K562 (cell line): ENCODE measurements at regions not wholly inside any gene's neighbourhood (a gene's known extent, or its start where the extent isn't known, plus 50 kb on each side); places are given as distances from the start of the nearest gene placed in this dataset.

ENCODE experiments used
- ATAC-seq: fragments of 200-7000 bp; cut with Tn5 transposase; 3 replicates; pipeline ENCODE4 v1.9.1; 2020; ENCODE audit warnings: moderate library complexity
- BruUV-seq: library from RNA; stranded (reverse); fragments of 400-500 nt; replicated peaks from 2 replicates; lab custom pipeline; 2021; lab: Mats Ljungman, UMichigan
- CTCF ChIA-PET: fragments of 300-600 bp; formaldehyde crosslinking; extraction: SDS; loops from one replicate; lab custom pipeline; 2021; ENCODE audit warnings: low intra/inter-chr PET ratio; lab: Yijun Ruan, JAX
- POLR2A ChIA-PET: fragments of 300-600, 350-650 bp; sonication (Branson Sonifier 250); formaldehyde crosslinking; extraction: SDS; loops from one replicate; lab custom pipeline; 2021; ENCODE audit warnings: antibody characterized with exemption, inconsistent platforms; lab: Yijun Ruan, JAX
- DNase-seq, 4 experiments: peaks; one replicate each; pipeline versions ENCODE4 v3.0.0 to v3.0.0-alpha.2; 2011 to 2018; ENCODE audit warnings: low spot score in 3 of 4, mixed read lengths in 3 of 4; ENCODE audit errors: extremely low read depth in 1 of 4
- FAIRE-seq: peaks from 2 replicates; lab custom pipeline; 2011; peaks lifted over from hg19 to GRCh38; lab: Jason Lieb, UNC
- H2AFZ ChIP-seq: 2 replicates; pipeline ENCODE4 v1.6.0; 2011; ENCODE audit warnings: low read depth, low read length, control low read depth, inconsistent platforms
- H3K27ac ChIP-seq: fragments of 200-600 bp; 3 replicates; pipeline ENCODE4 v1.8.0; 2011; ENCODE audit warnings: low read depth, mild to moderate bottlenecking, control low read depth, inconsistent platforms, low read length, moderate library complexity, mixed read lengths; ENCODE audit errors: extremely low read depth
- H3K27me3 ChIP-seq, 2 experiments: fragments of 300-600 bp in 1 of 2; 2 replicates in 1 of 2; 3 replicates in 1 of 2; pipeline versions ENCODE4 v1.6.0 to v1.8.0; 2011; ENCODE audit warnings: inconsistent platforms in 2 of 2, low read length in 2 of 2, mild to moderate bottlenecking in 1 of 2, mixed read lengths in 1 of 2, moderate library complexity in 1 of 2; ENCODE audit not compliant: control insufficient read depth in 2 of 2, insufficient read depth in 2 of 2
- H3K36me3 ChIP-seq: fragments of 300-600 bp; 3 replicates; pipeline ENCODE4 v1.8.0; 2011; ENCODE audit warnings: mild to moderate bottlenecking, low read length, inconsistent platforms; ENCODE audit not compliant: control insufficient read depth, insufficient read depth
- H3K4me1 ChIP-seq, 2 experiments: fragments of 200-600 bp in 1 of 2; replicated peaks in 1 of 2; 2 replicates in 1 of 2; 3 replicates in 1 of 2; pipeline versions ENCODE4 v1.5.1 to v1.8.0; 2011; ENCODE audit warnings: inconsistent platforms in 2 of 2, low read length in 2 of 2, mild to moderate bottlenecking in 1 of 2, mixed read lengths in 1 of 2, moderate library complexity in 1 of 2; ENCODE audit not compliant: control insufficient read depth in 2 of 2, insufficient read depth in 2 of 2
- H3K4me2 ChIP-seq: 2 replicates; pipeline ENCODE4 v1.6.1; 2011; ENCODE audit warnings: low read length, control low read depth, inconsistent platforms, mixed read lengths; ENCODE audit not compliant: insufficient read depth
- H3K4me3 ChIP-seq: fragments of 200-600 bp; sonication (generic), shearing (Covaris generic); 2 replicates; pipeline ENCODE4 v1.5.1; 2016; ENCODE audit warnings: control low read depth, inconsistent platforms
- H3K79me2 ChIP-seq: fragments of 200-600 bp; 3 replicates; pipeline ENCODE4 v1.8.0; 2011; ENCODE audit warnings: low read length, inconsistent platforms; ENCODE audit not compliant: control insufficient read depth, insufficient read depth
- H3K9ac ChIP-seq, 2 experiments: 2 replicates each; pipeline versions ENCODE4 v1.6.0 to v1.6.1; 2011; ENCODE audit warnings: low read depth in 2 of 2, low read length in 2 of 2, control low read depth in 1 of 2, inconsistent platforms in 1 of 2, mild to moderate bottlenecking in 1 of 2, mixed read lengths in 1 of 2; ENCODE audit not compliant: insufficient read depth in 1 of 2
- H3K9me1 ChIP-seq: one replicate; pipeline ENCODE4 v1.6.0; 2011; ENCODE audit warnings: inconsistent platforms, mild to moderate bottlenecking, low read length, moderate library complexity; ENCODE audit not compliant: control insufficient read depth, insufficient read depth
- H3K9me3 ChIP-seq: replicated peaks from 2 replicates; pipeline ENCODE4 v1.5.1; 2011; ENCODE audit warnings: low read depth, low read length, inconsistent platforms; ENCODE audit not compliant: control insufficient read depth, insufficient read depth
- H4K20me1 ChIP-seq: replicated peaks from 2 replicates; pipeline ENCODE4 v1.6.1; 2011; ENCODE audit warnings: low read length, inconsistent platforms, mixed read lengths; ENCODE audit not compliant: control insufficient read depth, insufficient read depth
- ASH1L ChIP-seq: fragments of 450-650 bp; IDR thresholded peaks from 2 replicates; pipeline ENCODE4 v1.6.1; 2018; ENCODE audit warnings: borderline replicate concordance, mild to moderate bottlenecking, low read depth; ENCODE audit not compliant: partially characterized antibody
- CHCHD3 ChIP-seq: fragments of 250-450 bp; sonication (Bioruptor Pico); IDR thresholded peaks from 2 replicates; pipeline ENCODE4 v2.1.2; 2022; ENCODE audit warnings: mild to moderate bottlenecking
- CHD1 ChIP-seq: fragments of 200-600 bp; sonication (generic); IDR thresholded peaks from one replicate; pipeline ENCODE4 v1.6.1; 2012; ENCODE audit warnings: mild to moderate bottlenecking, moderate library complexity, low read length, inconsistent platforms
- EP300 ChIP-seq: IDR thresholded peaks from 2 replicates; pipeline ENCODE4 v1.6.1; 2012; ENCODE audit warnings: low read length, improper control_type of control experiment
- IRF2 ChIP-seq: sonication (generic); formaldehyde crosslinking; IDR thresholded peaks from 2 replicates; pipeline ENCODE4 v1.8.1; 2022; ENCODE audit warnings: mild to moderate bottlenecking, missing genetic modification reagents
- NRF1 ChIP-seq, 2 experiments: fragments of 450-650 bp; IDR thresholded peaks in 1 of 2; conservative IDR thresholded peaks in 1 of 2; 2 replicates each; pipeline ENCODE4 v1.6.1; 2014; ENCODE audit warnings: mild to moderate bottlenecking in 2 of 2
- WGBS: fragments of 100-300 bp; shearing (Covaris generic); methylation state at CpG from one replicate; pipeline ENCODE4 v1.1.6; 2016; ENCODE audit warnings: low coverage, mixed read lengths; ENCODE audit not compliant: insufficient coverage; ENCODE audit errors: missing lambda C conversion rate; 5-methylcytosine and 5-hydroxymethylcytosine counted together
- in situ Hi-C: fragments of 300-500 bp; cut with MboI; formaldehyde crosslinking; loops from 4 replicates; pipeline ENCODE4 v1.15.0; 2018; ENCODE audit warnings: inconsistent platforms, mixed read lengths
- intact Hi-C: fragments of 100-400 bp; cut with micrococcal nuclease; formaldehyde crosslinking; loops from 2 replicates; pipeline ENCODE4 v1.14.2; 2022
- TF ChIP-seq, protein P1 (sequence below), 2 experiments: fragments of 450-650 bp; IDR thresholded peaks; 2 replicates each; pipeline ENCODE4 v1.6.1; 2018; ENCODE audit warnings: mild to moderate bottlenecking in 2 of 2, low read depth in 1 of 2; ENCODE audit not compliant: partially characterized antibody in 2 of 2

DNA sequence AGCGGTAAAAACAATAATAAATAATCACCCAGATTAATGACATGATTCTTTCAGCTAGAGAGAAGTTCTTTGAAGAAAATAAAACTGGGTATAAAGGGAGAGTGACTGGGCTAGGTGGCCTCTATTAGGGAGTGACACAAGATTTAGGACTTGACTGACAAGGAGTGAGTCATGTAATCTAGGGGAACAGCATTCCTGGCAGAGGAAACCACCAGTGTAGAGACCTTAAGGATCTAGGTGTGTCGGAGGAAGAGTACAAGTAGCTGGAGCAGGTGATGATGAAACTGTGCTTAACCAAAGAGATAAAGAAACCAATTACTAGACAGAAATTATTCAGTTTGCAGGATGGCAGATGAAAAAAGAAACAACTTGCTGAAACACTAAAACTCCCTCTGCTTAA is 248.0 kb downstream of the RFC3 start:
- H3K27me3 ChIP-seq = no peaks in the 10 kb centered on the region
- no peaks in the 10 kb centered on the region for H3K9me3 ChIP-seq
- intact Hi-C loops (no loop called here), in situ Hi-C loops (no loop called here)
- no peak overlapping the region for H3K4me2 ChIP-seq
- no peaks in the 10 kb centered on the region for H3K4me1 ChIP-seq
- WGBS = 0% methylated on average over 2 of the region's 2 CpGs
- FAIRE-seq (no peak), DNase-seq (no peak), ATAC-seq (no peak)
- no peak overlapping the region for H3K9ac ChIP-seq
- no peaks in the 10 kb centered on the region for H3K79me2 ChIP-seq
- ChIA-PET CTCF (no interaction called here), POLR2A (no interaction called here)
- no TSS peak for BruUV-seq
- no peak for TF ChIP-seq CHD1
- no peak for TF ChIP-seq ASH1L
- no peak for TF ChIP-seq IRF2 (CRISPR knock-in tag)
- TF ChIP-seq EP300 = no peak
- no peak for TF ChIP-seq CHCHD3 (CRISPR knock-in tag)
- TF ChIP-seq, protein P1, sequence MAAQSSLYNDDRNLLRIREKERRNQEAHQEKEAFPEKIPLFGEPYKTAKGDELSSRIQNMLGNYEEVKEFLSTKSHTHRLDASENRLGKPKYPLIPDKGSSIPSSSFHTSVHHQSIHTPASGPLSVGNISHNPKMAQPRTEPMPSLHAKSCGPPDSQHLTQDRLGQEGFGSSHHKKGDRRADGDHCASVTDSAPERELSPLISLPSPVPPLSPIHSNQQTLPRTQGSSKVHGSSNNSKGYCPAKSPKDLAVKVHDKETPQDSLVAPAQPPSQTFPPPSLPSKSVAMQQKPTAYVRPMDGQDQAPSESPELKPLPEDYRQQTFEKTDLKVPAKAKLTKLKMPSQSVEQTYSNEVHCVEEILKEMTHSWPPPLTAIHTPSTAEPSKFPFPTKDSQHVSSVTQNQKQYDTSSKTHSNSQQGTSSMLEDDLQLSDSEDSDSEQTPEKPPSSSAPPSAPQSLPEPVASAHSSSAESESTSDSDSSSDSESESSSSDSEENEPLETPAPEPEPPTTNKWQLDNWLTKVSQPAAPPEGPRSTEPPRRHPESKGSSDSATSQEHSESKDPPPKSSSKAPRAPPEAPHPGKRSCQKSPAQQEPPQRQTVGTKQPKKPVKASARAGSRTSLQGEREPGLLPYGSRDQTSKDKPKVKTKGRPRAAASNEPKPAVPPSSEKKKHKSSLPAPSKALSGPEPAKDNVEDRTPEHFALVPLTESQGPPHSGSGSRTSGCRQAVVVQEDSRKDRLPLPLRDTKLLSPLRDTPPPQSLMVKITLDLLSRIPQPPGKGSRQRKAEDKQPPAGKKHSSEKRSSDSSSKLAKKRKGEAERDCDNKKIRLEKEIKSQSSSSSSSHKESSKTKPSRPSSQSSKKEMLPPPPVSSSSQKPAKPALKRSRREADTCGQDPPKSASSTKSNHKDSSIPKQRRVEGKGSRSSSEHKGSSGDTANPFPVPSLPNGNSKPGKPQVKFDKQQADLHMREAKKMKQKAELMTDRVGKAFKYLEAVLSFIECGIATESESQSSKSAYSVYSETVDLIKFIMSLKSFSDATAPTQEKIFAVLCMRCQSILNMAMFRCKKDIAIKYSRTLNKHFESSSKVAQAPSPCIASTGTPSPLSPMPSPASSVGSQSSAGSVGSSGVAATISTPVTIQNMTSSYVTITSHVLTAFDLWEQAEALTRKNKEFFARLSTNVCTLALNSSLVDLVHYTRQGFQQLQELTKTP (IDR thresholded peaks at IDR 0.05; ENCODE audit: low read depth in 1 of 2, partially characterized antibody in 2 of 2) = no peak
- TF ChIP-seq NRF1 (conservative IDR thresholded peaks at IDR 0.05 in 1 of 2, IDR thresholded peaks at IDR 0.05 in 1 of 2) = no peak
- no peak overlapping the region for H3K27ac ChIP-seq
- H3K9me1 ChIP-seq = no peaks in the 10 kb centered on the region
- no peak overlapping the region for H2AFZ ChIP-seq
- no peak overlapping the region for H3K4me3 ChIP-seq
- no peaks in the 10 kb centered on the region for H4K20me1 ChIP-seq
- no peaks in the 10 kb centered on the region for H3K36me3 ChIP-seq
